Liver (tissue), 3 donors: ENCODE measurements at regions not wholly inside any gene's neighbourhood (a gene's known extent, or its start where the extent isn't known, plus 50 kb on each side); places are given as distances from the start of the nearest gene placed in this dataset.

Experiments
- ATF3 ChIP-seq: IDR thresholded peaks from 2 replicates; pipeline ENCODE4 v1.6.1; 2016; ENCODE audit warnings: antibody characterized with exemption
- FOXA2 ChIP-seq: IDR thresholded peaks from 2 replicates; pipeline ENCODE4 v1.6.1; 2016; ENCODE audit warnings: antibody characterized with exemption
- MAX ChIP-seq: IDR thresholded peaks from 2 replicates; pipeline ENCODE4 v1.6.1; 2016; ENCODE audit warnings: antibody characterized with exemption
- RAD21 ChIP-seq, 2 donors: IDR thresholded peaks; 2 replicates each; pipeline ENCODE4 v1.6.1; 2016; ENCODE audit warnings: antibody characterized with exemption in 2 of 2, mild to moderate bottlenecking in 2 of 2
- REST ChIP-seq: IDR thresholded peaks from 2 replicates; pipeline ENCODE4 v1.6.1; 2016; ENCODE audit warnings: antibody characterized with exemption, mild to moderate bottlenecking
- TAF1 ChIP-seq: conservative IDR thresholded peaks from 2 replicates; pipeline ENCODE4 v1.6.1; 2016; ENCODE audit warnings: antibody characterized with exemption, mild to moderate bottlenecking
- YY1 ChIP-seq: IDR thresholded peaks from 2 replicates; pipeline ENCODE4 v1.6.1; 2016; ENCODE audit warnings: antibody characterized with exemption, mild to moderate bottlenecking
- TF ChIP-seq, protein P1 (sequence below): fragments of 150-350 bp; IDR thresholded peaks from 2 replicates; pipeline ENCODE4 v1.5.1; 2017; ENCODE audit warnings: improper control_type of control experiment, low read depth, low read length; ENCODE audit not compliant: missing input control
- donor health status: healthy.
- donor health status: healthy.

DNA sequence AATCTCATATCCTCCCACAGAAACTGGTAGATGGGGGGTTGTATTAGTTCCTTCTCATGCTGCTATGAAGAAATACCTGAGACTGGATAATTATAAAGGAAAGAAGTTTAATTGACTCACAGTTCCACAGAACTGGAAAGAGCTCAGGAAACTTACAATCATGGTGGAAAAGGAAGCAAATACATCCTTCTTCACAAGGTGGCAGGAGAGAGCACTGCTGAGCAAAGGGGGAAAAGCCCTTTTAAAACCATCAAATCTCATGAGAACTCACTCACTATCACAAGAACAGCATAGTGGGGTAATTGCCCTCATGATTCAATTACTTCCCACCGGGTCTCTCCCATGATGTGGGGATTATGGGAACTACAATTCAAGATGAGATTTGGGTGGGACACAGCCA lies 250.5 kb upstream of the GPRIN3 start:
- TF ChIP-seq, protein P1, sequence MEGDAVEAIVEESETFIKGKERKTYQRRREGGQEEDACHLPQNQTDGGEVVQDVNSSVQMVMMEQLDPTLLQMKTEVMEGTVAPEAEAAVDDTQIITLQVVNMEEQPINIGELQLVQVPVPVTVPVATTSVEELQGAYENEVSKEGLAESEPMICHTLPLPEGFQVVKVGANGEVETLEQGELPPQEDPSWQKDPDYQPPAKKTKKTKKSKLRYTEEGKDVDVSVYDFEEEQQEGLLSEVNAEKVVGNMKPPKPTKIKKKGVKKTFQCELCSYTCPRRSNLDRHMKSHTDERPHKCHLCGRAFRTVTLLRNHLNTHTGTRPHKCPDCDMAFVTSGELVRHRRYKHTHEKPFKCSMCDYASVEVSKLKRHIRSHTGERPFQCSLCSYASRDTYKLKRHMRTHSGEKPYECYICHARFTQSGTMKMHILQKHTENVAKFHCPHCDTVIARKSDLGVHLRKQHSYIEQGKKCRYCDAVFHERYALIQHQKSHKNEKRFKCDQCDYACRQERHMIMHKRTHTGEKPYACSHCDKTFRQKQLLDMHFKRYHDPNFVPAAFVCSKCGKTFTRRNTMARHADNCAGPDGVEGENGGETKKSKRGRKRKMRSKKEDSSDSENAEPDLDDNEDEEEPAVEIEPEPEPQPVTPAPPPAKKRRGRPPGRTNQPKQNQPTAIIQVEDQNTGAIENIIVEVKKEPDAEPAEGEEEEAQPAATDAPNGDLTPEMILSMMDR: no peak
- no peak for TF ChIP-seq YY1
- no peak for TF ChIP-seq RAD21 (IDR thresholded peaks at IDR 0.05)
- no peak for TF ChIP-seq MAX
- TF ChIP-seq REST: no peak
- no peak for TF ChIP-seq ATF3
- no peak for TF ChIP-seq TAF1
- TF ChIP-seq FOXA2: no peak
